Cardiac fibroblast (primary cell): ENCODE measurements at regions not wholly inside any gene's neighbourhood (a gene's known extent, or its start where the extent isn't known, plus 50 kb on each side); places are given as distances from the start of the nearest gene placed in this dataset.
"Not testable (repeated sequence)": the region's sequence is repeated elsewhere in the genome, so short reads cannot be mapped to it uniquely, and the experiment has no call there.

Experiments used
- DNase-seq, 2 donors: peaks; one replicate each; pipeline versions ENCODE4 v3.0.0 to v3.0.0-alpha.2; 2010; ENCODE audit warnings: low read depth in 2 of 2
- H3K4me3 ChIP-seq, 2 donors: replicated peaks in 1 of 2; 1 replicate in 1 of 2; 2 replicates in 1 of 2; pipeline ENCODE4 v1.5.1; 2011; ENCODE audit warnings: low read depth in 2 of 2, low read length in 2 of 2, mild to moderate bottlenecking in 2 of 2, moderate library complexity in 1 of 2
- CTCF ChIP-seq: IDR thresholded peaks from one replicate; pipeline ENCODE4 v1.5.1; 2011; ENCODE audit warnings: low read depth, mild to moderate bottlenecking, low read length, inconsistent platforms

GRCh38 chr13:111629926-111630325 is 309.5 kb downstream of the TEX29 start:
- no peak for TF ChIP-seq CTCF
- H3K4me3 ChIP-seq = no peak overlapping the region
- no peak for DNase-seq

DNA sequence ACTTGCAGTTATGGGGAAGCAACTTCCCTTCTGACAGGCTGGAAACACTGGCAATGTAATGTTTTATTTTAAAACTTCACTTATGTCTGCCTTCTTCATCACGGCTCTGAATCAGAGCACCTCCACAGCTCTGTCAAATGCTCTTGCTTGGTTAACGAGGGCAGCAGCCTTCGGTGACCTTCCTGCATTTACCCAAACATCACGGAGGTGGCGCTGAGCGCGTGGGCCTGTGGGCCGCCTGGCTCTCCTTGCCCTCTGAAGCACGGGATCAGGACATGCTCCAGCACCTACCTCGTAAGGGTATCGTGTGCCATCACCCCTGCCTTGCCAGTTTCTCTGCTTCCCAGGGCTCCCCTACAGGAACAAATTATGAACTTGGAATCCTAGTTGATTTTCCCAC is 310.0 kb downstream of the TEX29 start:
- no peak overlapping the region for H3K4me3 ChIP-seq
- no peak for TF ChIP-seq CTCF
- no peak for DNase-seq

DNA sequence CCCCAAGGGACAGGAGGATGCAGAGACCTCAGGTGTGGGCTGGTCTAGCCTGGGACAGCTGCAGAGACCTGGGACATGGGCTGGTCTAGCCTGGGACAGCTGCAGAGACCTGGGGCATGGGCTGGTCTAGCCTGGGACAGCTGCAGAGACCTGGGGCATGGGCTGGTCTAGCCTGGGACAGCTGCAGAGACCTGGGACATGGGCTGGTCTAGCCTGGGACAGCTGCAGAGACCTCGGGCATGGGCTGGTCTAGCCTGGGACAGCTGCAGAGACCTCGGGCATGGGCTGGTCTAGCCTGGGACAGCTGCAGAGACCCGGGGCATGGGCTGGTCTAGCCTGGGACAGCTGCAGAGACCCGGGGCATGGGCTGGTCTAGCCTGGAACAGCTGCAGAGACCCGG is 310.8 kb downstream of the TEX29 start:
- not testable (repeated sequence) for H3K4me3 ChIP-seq, DNase-seq

- DNase-seq = no peak
- H3K4me3 ChIP-seq = no peak overlapping the region
- TF ChIP-seq CTCF = no peak
These were observed 312.5 kb downstream of the TEX29 start for GRCh38 chr13:111632906-111633305.

DNA sequence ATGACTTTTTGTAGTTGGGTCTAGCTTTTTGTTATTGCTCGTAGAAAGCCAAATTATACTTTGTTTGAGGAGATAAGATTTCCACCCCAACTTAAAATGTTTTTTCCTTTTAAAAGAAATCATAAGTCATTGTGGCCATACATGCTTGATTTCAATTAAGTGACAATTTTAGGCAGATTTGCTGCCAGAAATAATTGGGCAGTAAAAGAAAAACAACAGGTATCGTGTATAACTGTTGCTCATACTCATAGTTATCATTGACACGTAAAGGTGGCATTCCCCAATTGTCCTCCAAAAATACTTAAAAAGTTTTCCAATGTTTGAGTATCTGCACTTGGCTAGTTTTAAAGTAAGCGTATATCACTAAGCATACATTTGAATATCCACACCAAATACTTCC is 313.0 kb downstream of the TEX29 start:
- TF ChIP-seq CTCF = no peak
- H3K4me3 ChIP-seq = no peak overlapping the region
- DNase-seq = no peak

GRCh38 chr13:111634410-111634809 is 314.0 kb downstream of the TEX29 start:
- TF ChIP-seq CTCF = no peak
- no peak for DNase-seq
- H3K4me3 ChIP-seq = no peak overlapping the region

DNA sequence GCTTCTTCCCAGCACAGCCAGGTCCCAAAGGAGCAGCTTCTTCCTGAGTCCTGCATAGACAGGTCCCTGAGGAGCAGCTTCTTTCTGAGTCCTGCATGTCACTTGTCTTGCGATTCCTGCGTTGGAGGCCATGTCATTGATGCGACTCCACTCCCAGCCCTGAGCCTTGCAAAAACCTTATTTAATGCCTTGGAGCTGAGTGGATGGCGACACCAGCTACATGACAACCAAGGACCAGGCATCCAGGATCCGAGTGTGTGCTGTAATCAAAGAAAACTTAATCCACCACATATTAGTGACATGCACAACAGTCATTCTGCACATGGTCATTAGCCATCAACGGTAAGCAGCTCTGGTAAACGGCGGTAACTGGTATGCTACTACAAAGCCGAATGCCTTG is 315.8 kb downstream of the TEX29 start:
- DNase-seq = no peak
- no peak for TF ChIP-seq CTCF
- no peak overlapping the region for H3K4me3 ChIP-seq
